H7 (cell line): ENCODE measurements at regions not wholly inside any gene's neighbourhood (a gene's known extent, or its start where the extent isn't known, plus 50 kb on each side); places are given as distances from the start of the nearest gene placed in this dataset.

Source experiments
- DNase-seq: peaks from one replicate; pipeline ENCODE4 v3.0.0; 2012
- H3K27me3 ChIP-seq: 2 replicates; pipeline ENCODE4 v1.6.0; 2011; ENCODE audit warnings: mild to moderate bottlenecking, low read length; ENCODE audit not compliant: control insufficient read depth, insufficient read depth
- H3K36me3 ChIP-seq: replicated peaks from 2 replicates; pipeline ENCODE4 v1.5.1; 2011; ENCODE audit warnings: low read length; ENCODE audit not compliant: control insufficient read depth, insufficient read depth
- H3K4me3 ChIP-seq: 2 replicates; pipeline ENCODE4 v1.5.1; 2011; ENCODE audit warnings: low read depth, mild to moderate bottlenecking, control low read depth, low read length, moderate library complexity; ENCODE audit not compliant: insufficient read depth

DNA sequence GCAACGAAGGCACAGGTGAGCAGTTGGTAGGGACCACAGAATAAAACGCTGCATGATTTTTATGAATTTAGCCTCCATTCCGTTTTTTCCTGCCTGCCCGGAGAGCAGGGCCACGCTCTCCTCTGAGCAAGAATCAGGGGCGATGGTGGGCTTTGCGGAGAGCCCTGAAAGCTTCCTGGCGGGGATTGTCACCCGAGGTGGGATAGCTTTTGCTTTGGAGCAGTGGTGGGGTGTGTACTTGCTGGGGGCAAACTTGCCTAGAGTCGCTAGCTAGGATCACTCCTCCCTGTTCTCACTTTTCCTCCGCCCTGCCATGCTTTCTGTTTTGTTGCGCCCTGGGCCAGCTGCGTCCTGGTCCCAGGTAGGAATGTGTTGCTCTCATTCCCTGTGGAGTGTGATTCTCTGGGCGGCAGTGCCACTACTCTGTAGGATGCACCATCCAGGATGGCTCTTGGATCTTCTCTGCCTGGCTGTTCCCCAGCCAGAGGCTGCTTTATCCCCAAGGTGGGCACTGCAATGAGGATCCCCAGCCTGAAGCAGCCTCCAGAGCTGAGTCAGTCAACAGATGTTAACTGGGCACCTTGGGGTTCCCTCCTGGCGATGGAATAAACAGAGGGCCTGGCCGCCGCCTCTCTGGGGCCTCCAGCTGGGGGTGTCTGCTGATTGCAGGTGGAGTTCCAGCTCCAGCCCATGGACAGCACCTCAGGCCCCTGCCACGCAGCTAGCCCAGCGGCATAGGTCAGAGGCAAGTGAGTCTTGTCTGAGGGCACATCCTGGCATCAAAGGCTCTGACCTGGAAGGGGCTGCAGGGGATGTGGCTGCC is 360.9 kb upstream of the TNRC6C start:
- Histone ChIP-seq H3K27me3 (no peaks in the 10 kb centered on the region), H3K36me3 (no peaks in the 10 kb centered on the region), H3K4me3 (no peak overlapping the region)
- DNase-seq: no peak

GRCh38 chr17:77598241-77598620 is 360.3 kb upstream of the TNRC6C start:
- H3K36me3 ChIP-seq: no peaks in the 10 kb centered on the region
- DNase-seq: no peak
- no peaks in the 10 kb centered on the region for H3K27me3 ChIP-seq
- no peak overlapping the region for H3K4me3 ChIP-seq

- no peak for DNase-seq
- H3K4me3 ChIP-seq: no peak overlapping the region
- H3K36me3 ChIP-seq: no peaks in the 10 kb centered on the region
- no peaks in the 10 kb centered on the region; the same call in 1 of the 2 replicates for H3K27me3 ChIP-seq
These were observed 358.8 kb upstream of the TNRC6C start for GRCh38 chr17:77599699-77600098.

GRCh38 chr17:77600346-77600745 is 358.2 kb upstream of the TNRC6C start:
- Histone ChIP-seq H3K27me3 (no peaks in the 10 kb centered on the region; the same call in 1 of the 2 replicates), H3K36me3 (no peaks in the 10 kb centered on the region), H3K4me3 (no peak overlapping the region)
- DNase-seq: no peak

DNA sequence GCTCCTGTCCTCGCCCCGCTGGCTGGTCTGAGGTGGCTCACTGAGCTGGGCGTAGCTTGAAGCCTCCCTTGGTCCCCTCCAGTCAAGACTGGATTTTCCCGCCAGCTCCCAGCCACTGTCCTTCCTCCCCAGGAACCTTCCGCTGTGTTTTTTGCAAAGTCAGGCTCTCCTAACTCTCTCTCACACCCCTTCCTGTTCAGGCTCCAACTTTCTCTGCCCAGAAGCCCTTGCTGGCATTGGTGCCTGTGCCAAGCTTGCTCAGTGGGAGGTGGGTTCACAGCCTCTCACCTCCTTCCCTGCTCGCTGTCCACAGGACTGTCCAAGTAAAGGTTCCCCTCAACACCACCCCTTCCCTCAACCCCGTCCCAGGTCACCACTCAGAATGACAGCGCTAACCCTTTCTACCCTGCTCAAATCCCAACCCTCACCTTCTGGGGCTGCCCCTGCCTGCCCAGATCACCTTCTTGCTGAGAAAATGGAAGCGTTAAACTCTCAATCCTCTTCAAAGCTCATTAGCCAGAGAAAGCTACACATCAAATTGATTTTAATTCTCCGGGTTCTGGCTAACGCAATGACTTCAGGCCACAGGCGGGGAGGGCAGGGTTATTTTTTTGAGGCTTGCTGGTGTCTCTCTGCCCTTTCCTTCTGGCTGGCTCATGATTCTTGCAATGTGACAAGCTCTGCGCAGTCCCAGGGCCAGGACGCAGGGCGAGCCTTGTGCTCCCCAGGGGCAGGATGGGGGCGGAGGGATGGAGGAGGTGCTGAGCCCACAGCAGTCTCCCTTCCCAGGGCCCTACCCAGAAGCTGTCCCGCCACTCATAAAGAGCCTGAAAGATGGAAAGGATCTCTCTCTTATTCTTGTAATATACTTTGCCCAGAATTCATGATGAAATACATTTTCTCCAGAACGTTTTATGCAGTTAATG is 357.2 kb upstream of the TNRC6C start:
- H3K27me3 ChIP-seq: no peaks in the 10 kb centered on the region; the same call in 1 of the 2 replicates
- peak; percentile 58 for DNase-seq
- no peaks in the 10 kb centered on the region for H3K36me3 ChIP-seq
- H3K4me3 ChIP-seq: no peak overlapping the region

DNA sequence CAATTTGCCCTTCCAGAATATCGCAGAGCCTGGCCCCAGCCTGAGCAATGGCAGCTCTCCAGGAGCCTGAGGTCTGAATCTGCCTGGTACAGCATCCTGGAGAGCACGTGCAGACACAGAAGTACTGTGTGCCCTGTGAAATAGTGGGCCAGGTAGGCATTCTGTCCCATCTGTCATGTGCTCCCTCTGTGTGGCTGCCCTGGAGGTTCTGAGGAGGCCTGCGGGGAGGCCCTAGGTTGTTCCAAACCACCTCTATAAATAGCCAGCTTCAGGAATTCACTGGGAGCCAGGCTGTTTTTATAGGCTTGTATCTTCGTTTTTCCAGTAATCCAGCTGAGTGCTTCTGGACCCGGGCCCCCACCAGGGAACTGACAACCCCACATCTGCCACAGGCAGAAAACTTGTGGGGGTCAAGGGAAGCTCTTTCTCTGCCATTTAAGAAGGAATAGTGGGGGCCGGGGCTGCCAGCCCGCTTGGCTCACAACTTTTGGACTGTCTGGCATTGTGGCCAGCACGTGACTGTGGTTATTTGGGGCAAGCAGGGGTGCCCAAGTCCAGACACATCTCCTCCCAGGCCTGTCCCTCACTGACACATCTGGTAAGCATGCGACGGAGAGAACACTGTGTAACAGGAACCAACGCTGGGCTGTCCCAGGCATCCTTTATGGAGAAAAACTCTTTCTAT is 356.3 kb upstream of the TNRC6C start:
- H3K4me3 ChIP-seq: no peak overlapping the region
- H3K36me3 ChIP-seq: no peaks in the 10 kb centered on the region
- peak; percentile 14 for DNase-seq
- no peaks in the 10 kb centered on the region; the same call in 1 of the 2 replicates for H3K27me3 ChIP-seq

- DNase-seq: no peak
- Histone ChIP-seq H3K27me3 (no peaks in the 10 kb centered on the region; the same call in 1 of the 2 replicates), H3K4me3 (no peak overlapping the region), H3K36me3 (no peaks in the 10 kb centered on the region)
These were observed 355.4 kb upstream of the TNRC6C start for GRCh38 chr17:77602883-77603640.

DNA sequence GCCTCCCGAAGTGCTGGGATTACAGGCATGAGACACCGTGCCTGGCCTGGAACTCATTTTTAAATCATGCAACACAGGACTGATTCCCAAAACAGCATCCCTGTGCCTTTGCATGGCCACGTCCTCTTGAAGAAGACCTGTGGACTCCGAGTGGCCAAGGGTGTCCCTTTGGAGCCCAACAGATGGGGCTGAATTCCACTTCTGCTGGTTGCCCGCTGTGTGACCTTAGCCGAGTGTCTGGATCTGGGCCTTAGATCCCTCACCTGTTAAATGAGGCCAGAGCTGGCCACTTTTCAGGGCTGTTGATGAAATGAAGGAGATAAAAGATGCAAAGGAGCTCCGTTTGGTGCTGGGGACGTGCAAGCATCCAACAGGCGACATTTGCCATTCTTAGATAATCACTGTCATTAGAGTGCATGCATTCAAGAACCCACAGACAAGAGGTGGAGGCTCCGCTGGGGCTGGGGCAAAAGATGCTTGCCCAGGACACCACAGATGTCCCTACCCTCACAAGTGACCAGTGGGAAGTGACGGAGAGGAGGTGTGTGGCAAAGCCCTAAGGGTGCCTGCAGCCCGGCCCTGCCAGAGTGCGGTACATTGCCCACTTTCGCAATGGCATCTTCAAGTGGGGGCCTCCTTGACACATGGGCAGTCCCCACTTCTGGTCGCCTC is 354.1 kb upstream of the TNRC6C start:
- Histone ChIP-seq H3K27me3 (no peaks in the 10 kb centered on the region; the same call in 1 of the 2 replicates), H3K36me3 (no peaks in the 10 kb centered on the region), H3K4me3 (no peak overlapping the region)
- peak; percentile 19 for DNase-seq

DNA sequence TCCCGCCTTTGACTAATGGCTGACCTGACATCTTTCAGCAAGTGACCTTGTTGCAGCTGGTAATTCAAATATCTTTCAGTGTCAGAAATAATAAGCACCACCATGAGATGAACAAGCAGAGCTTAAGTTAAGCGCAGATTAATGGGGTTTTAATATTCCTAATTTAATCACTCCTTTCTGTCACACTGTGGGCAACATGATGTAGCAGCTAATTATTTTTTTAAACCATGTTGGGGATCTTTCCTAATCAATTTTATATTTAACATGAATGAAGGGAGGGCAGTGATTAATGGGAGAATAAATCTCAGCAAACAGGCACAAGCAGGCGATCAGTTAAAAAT is 353.6 kb upstream of the TNRC6C start:
- no peak for DNase-seq
- no peak overlapping the region for H3K4me3 ChIP-seq
- H3K36me3 ChIP-seq: no peaks in the 10 kb centered on the region
- H3K27me3 ChIP-seq: no peaks in the 10 kb centered on the region; the same call in 1 of the 2 replicates

GRCh38 chr17:77606146-77606864 is 352.2 kb upstream of the TNRC6C start:
- peak; percentile 14 for DNase-seq
- Histone ChIP-seq H3K27me3 (no peaks in the 10 kb centered on the region; the same call in 1 of the 2 replicates), H3K4me3 (no peak overlapping the region), H3K36me3 (no peaks in the 10 kb centered on the region)

DNA sequence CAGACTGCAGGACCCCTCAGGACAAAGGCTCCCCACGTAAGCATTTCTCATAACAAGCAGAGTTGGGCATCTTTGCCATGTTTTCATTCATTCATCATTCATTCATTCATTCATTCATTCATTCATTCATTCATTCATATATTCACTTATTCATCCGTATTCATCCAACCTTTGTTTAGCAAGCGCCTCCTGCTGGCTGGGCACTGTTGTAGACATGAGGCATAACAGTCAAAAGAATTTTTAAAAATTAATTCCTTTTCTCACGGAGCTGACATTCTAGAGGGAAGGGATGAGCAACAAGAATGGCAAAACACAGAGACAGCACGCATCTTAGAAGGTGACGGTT is 351.7 kb upstream of the TNRC6C start:
- no peak overlapping the region for H3K4me3 ChIP-seq
- H3K36me3 ChIP-seq: no peaks in the 10 kb centered on the region
- no peak for DNase-seq
- no peaks in the 10 kb centered on the region; the same call in 1 of the 2 replicates for H3K27me3 ChIP-seq

GRCh38 chr17:77607606-77608005 is 350.9 kb upstream of the TNRC6C start:
- no peaks in the 10 kb centered on the region; the same call in 1 of the 2 replicates for H3K27me3 ChIP-seq
- no peak overlapping the region for H3K4me3 ChIP-seq
- no peak for DNase-seq
- no peaks in the 10 kb centered on the region for H3K36me3 ChIP-seq

GRCh38 chr17:77608431-77608830 is 350.1 kb upstream of the TNRC6C start:
- H3K27me3 ChIP-seq: no peaks in the 10 kb centered on the region; the same call in 1 of the 2 replicates
- no peaks in the 10 kb centered on the region for H3K36me3 ChIP-seq
- no peak overlapping the region for H3K4me3 ChIP-seq
- DNase-seq: peak; percentile 36
